HepG2 (cell line): ENCODE measurements at regions not wholly inside any gene's neighbourhood (a gene's known extent, or its start where the extent isn't known, plus 50 kb on each side); places are given as distances from the start of the nearest gene placed in this dataset.

Experiments used
- ATAC-seq: fragments of 200-7000 bp; cut with Tn5 transposase; 3 replicates; pipeline ENCODE4 v1.9.1; 2020; ENCODE audit warnings: mild to moderate bottlenecking, moderate library complexity
- BruUV-seq: library from RNA; stranded (reverse); fragments of 400-500 nt; replicated peaks from 2 replicates; lab custom pipeline; 2021; lab: Mats Ljungman, UMichigan
- CTCF ChIA-PET: fragments of 300-600 bp; formaldehyde crosslinking; extraction: SDS; loops from one replicate; lab custom pipeline; 2021; ENCODE audit warnings: low total read pairs, inconsistent platforms, low intra/inter-chr PET ratio; lab: Yijun Ruan, JAX
- POLR2A ChIA-PET: fragments of 350-600 bp; sonication (Branson Sonifier 250); formaldehyde crosslinking; loops from one replicate; lab custom pipeline; 2020; ENCODE audit warnings: antibody characterized with exemption, inconsistent platforms; lab: Yijun Ruan, JAX
- DNase-seq: peaks from one replicate; pipeline ENCODE4 v3.0.0-alpha.2; 2015; ENCODE audit warnings: low spot score
- FAIRE-seq: peaks from 3 replicates; lab custom pipeline; 2011; peaks lifted over from hg19 to GRCh38; lab: Jason Lieb, UNC
- H2AFZ ChIP-seq: one replicate; pipeline ENCODE4 v1.6.1; 2011; ENCODE audit warnings: low read length, inconsistent platforms
- H3K27ac ChIP-seq: fragments of 300-600 bp; 3 replicates; pipeline ENCODE4 v1.8.0; 2011; ENCODE audit warnings: mixed run types, mild to moderate bottlenecking, mixed read lengths, low read length, inconsistent platforms; ENCODE audit not compliant: insufficient read depth; ENCODE audit errors: extremely low read length
- H3K27me3 ChIP-seq, 2 experiments: fragments of 200-600 bp in 1 of 2; 2 replicates in 1 of 2; 3 replicates in 1 of 2; pipeline versions ENCODE4 v1.6.0 to v1.8.0; 2011; ENCODE audit warnings: low read length in 2 of 2, mild to moderate bottlenecking in 2 of 2, moderate library complexity in 2 of 2, inconsistent platforms in 1 of 2; ENCODE audit not compliant: insufficient read depth in 2 of 2, control insufficient read depth in 1 of 2
- H3K36me3 ChIP-seq, 2 experiments: fragments of 200-600 bp in 1 of 2; replicated peaks in 1 of 2; 2 replicates in 1 of 2; 3 replicates in 1 of 2; pipeline versions ENCODE4 v1.5.1 to v1.8.0; 2011; ENCODE audit warnings: low read length in 2 of 2, inconsistent platforms in 1 of 2; ENCODE audit not compliant: insufficient read depth in 2 of 2, control insufficient read depth in 1 of 2
- H3K4me1 ChIP-seq: 2 replicates; pipeline ENCODE4 v1.5.1; 2012; ENCODE audit warnings: low read length, inconsistent platforms; ENCODE audit not compliant: insufficient read depth
- H3K4me2 ChIP-seq: 2 replicates; pipeline ENCODE4 v1.6.0; 2011; ENCODE audit warnings: low read depth, low read length, inconsistent platforms
- H3K4me3 ChIP-seq, 3 experiments: fragments of 200-600 bp in 1 of 3; sonication (generic), shearing (Covaris generic) in 1 of 3; replicated peaks in 1 of 3; 2 replicates each; pipeline ENCODE4 v1.5.1; 2011 to 2016; ENCODE audit warnings: low read length in 3 of 3, inconsistent platforms in 2 of 3, low read depth in 2 of 3, mild to moderate bottlenecking in 2 of 3, control low read depth in 1 of 3, mixed read lengths in 1 of 3; ENCODE audit not compliant: insufficient read depth in 1 of 3
- H3K79me2 ChIP-seq: one replicate; pipeline ENCODE4 v1.6.1; 2011; ENCODE audit warnings: low read length, inconsistent platforms; ENCODE audit not compliant: insufficient read depth
- H3K9ac ChIP-seq: 2 replicates; pipeline ENCODE4 v1.6.0; 2011; ENCODE audit warnings: mild to moderate bottlenecking, low read depth, low read length, inconsistent platforms; ENCODE audit not compliant: insufficient read depth
- H3K9me3 ChIP-seq: 2 replicates; pipeline ENCODE4 v1.5.1; 2012; ENCODE audit warnings: mild to moderate bottlenecking, low read length
- H4K20me1 ChIP-seq: 2 replicates; pipeline ENCODE4 v1.6.0; 2011; ENCODE audit warnings: inconsistent platforms, mild to moderate bottlenecking, low read length, moderate library complexity; ENCODE audit not compliant: insufficient read depth
- LCORL ChIP-seq, 2 experiments: fragments of 450-650 bp in 1 of 2; sonication (generic) in 1 of 2; formaldehyde crosslinking in 1 of 2; IDR thresholded peaks; 2 replicates each; pipeline versions ENCODE4 v1.5.0 to v1.6.1; 2017 to 2020; ENCODE audit warnings: antibody characterized with exemption in 1 of 2, missing genetic modification reagents in 1 of 2
- PHF5A ChIP-seq: IDR thresholded peaks from one replicate; pipeline ENCODE4 v1.6.1; 2018; ENCODE audit warnings: low read depth, missing genetic modification reagents; ENCODE audit not compliant: unreplicated experiment
- SMAD9 ChIP-seq: sonication (generic); formaldehyde crosslinking; IDR thresholded peaks from 2 replicates; pipeline ENCODE4 v1.5.1; 2020; ENCODE audit warnings: mild to moderate bottlenecking, missing genetic modification reagents
- SUZ12 ChIP-seq: fragments of 150-350 bp; IDR thresholded peaks from 2 replicates; pipeline ENCODE4 v1.6.1; 2014; ENCODE audit warnings: low read depth, low read length
- ZNF775 ChIP-seq: sonication (generic); formaldehyde crosslinking; IDR thresholded peaks from 2 replicates; pipeline ENCODE4 v1.4.0; 2020; ENCODE audit warnings: missing genetic modification reagents, mild to moderate bottlenecking, moderate library complexity, borderline replicate concordance
- WGBS: methylation state at CpG from one replicate; pipeline ENCODE4 v1.1.6; 2017; ENCODE audit warnings: low lambda C conversion rate; 5-methylcytosine and 5-hydroxymethylcytosine counted together
- in situ Hi-C: cut with HindIII; loops from 2 replicates; pipeline ENCODE4 v1.10.0; 2017; ENCODE audit warnings: low pct_unique_long_range_greater_than_20kb; ENCODE audit not compliant: extremely low pct_ligation_motif_present
- intact Hi-C: fragments of 100-400 bp; cut with micrococcal nuclease; formaldehyde crosslinking; loops from one replicate; pipeline ENCODE4 v1.10.0; 2022; ENCODE audit not compliant: unreplicated experiment
- TF ChIP-seq, protein P1 (sequence below): IDR thresholded peaks from 2 replicates; pipeline ENCODE4 v1.6.1; 2016; ENCODE audit warnings: low read depth, control low read depth
- TF ChIP-seq, protein P2 (sequence below): sonication (generic); formaldehyde crosslinking; IDR thresholded peaks from 2 replicates; pipeline ENCODE4 v1.8.1; 2023; ENCODE audit warnings: mild to moderate bottlenecking, moderate library complexity, missing genetic modification reagents
- TF ChIP-seq, protein P3 (sequence below): IDR thresholded peaks from 2 replicates; pipeline ENCODE4 v1.4.0; 2020; ENCODE audit warnings: mild to moderate bottlenecking, missing genetic modification reagents

DNA sequence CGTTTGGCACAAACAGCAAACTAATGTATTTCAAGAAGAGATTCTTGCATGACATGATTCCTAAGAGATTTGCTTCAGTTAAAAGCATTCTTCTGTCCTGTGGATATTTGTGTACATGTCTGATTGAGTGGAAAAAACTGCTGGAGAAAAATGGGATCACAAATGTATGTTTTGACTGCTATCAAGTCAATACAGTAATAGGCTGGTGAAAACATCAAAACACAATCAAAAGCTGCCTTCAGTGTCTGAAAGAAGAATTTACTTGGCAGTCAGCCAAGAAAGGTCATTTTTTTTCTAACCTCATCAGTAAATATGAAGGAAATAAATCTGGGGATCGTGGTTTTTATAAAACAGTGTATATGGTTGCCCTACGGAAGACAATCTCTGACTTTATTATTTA lies 1214.8 kb downstream of the NSUN3 start:
- DNase-seq (no peak), ATAC-seq (no peak)
- no peaks in the 10 kb centered on the region for H3K79me2 ChIP-seq
- 18% methylated on average over 3 of the region's 3 CpGs for WGBS
- no peaks in the 10 kb centered on the region for H3K4me1 ChIP-seq
- no TSS peak for BruUV-seq
- in situ Hi-C loops: no loop called here
- H3K9ac ChIP-seq: no peak overlapping the region
- H3K4me3 ChIP-seq: no peak overlapping the region
- no peak overlapping the region for H3K27ac ChIP-seq
- H3K27me3 ChIP-seq: no peaks in the 10 kb centered on the region
- TF ChIP-seq, protein P1, sequence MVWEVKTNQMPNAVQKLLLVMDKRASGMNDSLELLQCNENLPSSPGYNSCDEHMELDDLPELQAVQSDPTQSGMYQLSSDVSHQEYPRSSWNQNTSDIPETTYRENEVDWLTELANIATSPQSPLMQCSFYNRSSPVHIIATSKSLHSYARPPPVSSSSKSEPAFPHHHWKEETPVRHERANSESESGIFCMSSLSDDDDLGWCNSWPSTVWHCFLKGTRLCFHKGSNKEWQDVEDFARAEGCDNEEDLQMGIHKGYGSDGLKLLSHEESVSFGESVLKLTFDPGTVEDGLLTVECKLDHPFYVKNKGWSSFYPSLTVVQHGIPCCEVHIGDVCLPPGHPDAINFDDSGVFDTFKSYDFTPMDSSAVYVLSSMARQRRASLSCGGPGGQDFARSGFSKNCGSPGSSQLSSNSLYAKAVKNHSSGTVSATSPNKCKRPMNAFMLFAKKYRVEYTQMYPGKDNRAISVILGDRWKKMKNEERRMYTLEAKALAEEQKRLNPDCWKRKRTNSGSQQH (CRISPR knock-in tag): no peak
- TF ChIP-seq SMAD9 (CRISPR knock-in tag): no peak
- no peak for TF ChIP-seq PHF5A (CRISPR knock-in tag)
- TF ChIP-seq ZNF775 (CRISPR knock-in tag): no peak
- TF ChIP-seq, protein P2, sequence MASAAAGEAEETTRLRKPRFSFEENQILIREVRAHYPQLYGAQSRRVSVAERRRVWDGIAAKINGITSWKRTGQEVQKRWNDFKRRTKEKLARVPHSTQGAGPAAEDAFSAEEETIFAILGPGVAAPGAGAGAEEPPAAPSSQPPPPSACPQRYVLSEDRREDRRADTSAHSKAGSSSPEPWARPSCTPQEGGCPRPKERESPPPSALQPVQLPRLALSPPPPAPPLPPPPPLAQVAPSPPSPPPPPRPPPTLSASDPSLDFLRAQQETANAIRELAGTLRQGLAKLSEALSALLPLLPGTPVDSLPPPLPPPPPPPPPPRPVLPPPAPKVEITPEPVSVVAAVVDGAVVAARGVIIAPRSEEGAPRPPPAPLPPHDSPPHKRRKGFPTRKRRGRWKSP (CRISPR knock-in tag): no peak
- TF ChIP-seq, protein P3, sequence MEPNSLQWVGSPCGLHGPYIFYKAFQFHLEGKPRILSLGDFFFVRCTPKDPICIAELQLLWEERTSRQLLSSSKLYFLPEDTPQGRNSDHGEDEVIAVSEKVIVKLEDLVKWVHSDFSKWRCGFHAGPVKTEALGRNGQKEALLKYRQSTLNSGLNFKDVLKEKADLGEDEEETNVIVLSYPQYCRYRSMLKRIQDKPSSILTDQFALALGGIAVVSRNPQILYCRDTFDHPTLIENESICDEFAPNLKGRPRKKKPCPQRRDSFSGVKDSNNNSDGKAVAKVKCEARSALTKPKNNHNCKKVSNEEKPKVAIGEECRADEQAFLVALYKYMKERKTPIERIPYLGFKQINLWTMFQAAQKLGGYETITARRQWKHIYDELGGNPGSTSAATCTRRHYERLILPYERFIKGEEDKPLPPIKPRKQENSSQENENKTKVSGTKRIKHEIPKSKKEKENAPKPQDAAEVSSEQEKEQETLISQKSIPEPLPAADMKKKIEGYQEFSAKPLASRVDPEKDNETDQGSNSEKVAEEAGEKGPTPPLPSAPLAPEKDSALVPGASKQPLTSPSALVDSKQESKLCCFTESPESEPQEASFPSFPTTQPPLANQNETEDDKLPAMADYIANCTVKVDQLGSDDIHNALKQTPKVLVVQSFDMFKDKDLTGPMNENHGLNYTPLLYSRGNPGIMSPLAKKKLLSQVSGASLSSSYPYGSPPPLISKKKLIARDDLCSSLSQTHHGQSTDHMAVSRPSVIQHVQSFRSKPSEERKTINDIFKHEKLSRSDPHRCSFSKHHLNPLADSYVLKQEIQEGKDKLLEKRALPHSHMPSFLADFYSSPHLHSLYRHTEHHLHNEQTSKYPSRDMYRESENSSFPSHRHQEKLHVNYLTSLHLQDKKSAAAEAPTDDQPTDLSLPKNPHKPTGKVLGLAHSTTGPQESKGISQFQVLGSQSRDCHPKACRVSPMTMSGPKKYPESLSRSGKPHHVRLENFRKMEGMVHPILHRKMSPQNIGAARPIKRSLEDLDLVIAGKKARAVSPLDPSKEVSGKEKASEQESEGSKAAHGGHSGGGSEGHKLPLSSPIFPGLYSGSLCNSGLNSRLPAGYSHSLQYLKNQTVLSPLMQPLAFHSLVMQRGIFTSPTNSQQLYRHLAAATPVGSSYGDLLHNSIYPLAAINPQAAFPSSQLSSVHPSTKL: no peak
- peak; percentile 69; the same call in 1 of the 2 replicates for TF ChIP-seq LCORL (IDR thresholded peaks at IDR 0.05)
- no peak for TF ChIP-seq LCORL (CRISPR knock-in tag; IDR thresholded peaks at IDR 0.05)
- TF ChIP-seq SUZ12: no peak
- TF ChIP-seq, all 625 proteins: peak for 1
- Histone ChIP-seq H3K4me2 (no peak overlapping the region), H2AFZ (no peak overlapping the region), H3K9me3 (no peaks in the 10 kb centered on the region), H4K20me1 (no peaks in the 10 kb centered on the region), H3K36me3 (no peaks in the 10 kb centered on the region)
- ChIA-PET POLR2A (no interaction called here), CTCF (no interaction called here)
- no peak for FAIRE-seq
- intact Hi-C loops: no loop called here
